ENCODE measurements at regions not wholly inside any gene's neighbourhood (a gene's known extent, or its start where the extent isn't known, plus 50 kb on each side); places are given as distances from the start of the nearest gene placed in this dataset.

- TF ChIP-seq MXI1 (conservative IDR thresholded peaks at IDR 0.05; ENCODE audit: poor library complexity, severe bottlenecking): no peak
- no peak for TF ChIP-seq SMC3 (conservative IDR thresholded peaks at IDR 0.05; ENCODE audit: poor library complexity)
Observed at GRCh38 chr4:57309658-57310057, 199.5 kb upstream of the IGFBP7 start.
